ENCODE measurements at regions not wholly inside any gene's neighbourhood (a gene's known extent, or its start where the extent isn't known, plus 50 kb on each side); places are given as distances from the start of the nearest gene placed in this dataset.

GRCh38 chrX:20459410-20460350, 193.0 kb upstream of the RPS6KA3 start:
- no peak for DNase-seq (ENCODE audit: low spot score)
- intact Hi-C loops (cut with DNase I): no loop called here
- ATAC-seq: no peak

- intact Hi-C loops (cut with DNase I): no loop called here
- no peak for DNase-seq (ENCODE audit: low spot score)
- no peak for ATAC-seq
These were observed 190.3 kb upstream of the RPS6KA3 start for GRCh38 chrX:20456971-20457370.

GRCh38 chrX:20455001-20455400, 188.3 kb upstream of the RPS6KA3 start:
- DNase-seq (ENCODE audit: low spot score) (no peak), ATAC-seq (no peak)
- intact Hi-C loops (cut with DNase I): no loop called here

GRCh38 chrX:20454117-20454516, 187.4 kb upstream of the RPS6KA3 start:
- no peak for DNase-seq (ENCODE audit: low spot score)
- intact Hi-C loops (cut with DNase I): no loop called here
- no peak for ATAC-seq

- intact Hi-C loops (cut with DNase I): no loop called here
- ATAC-seq: no peak
These were observed 185.8 kb upstream of the RPS6KA3 start for GRCh38 chrX:20452487-20452886.

GRCh38 chrX:20451929-20452328, 185.2 kb upstream of the RPS6KA3 start:
- intact Hi-C loops (cut with DNase I): no loop called here
- no peak for DNase-seq (ENCODE audit: low spot score)

More at GRCh38 chrX:20452487-20452886, 185.8 kb upstream of the RPS6KA3 start:
- DNase-seq (ENCODE audit: low spot score): no peak

GRCh38 chrX:20445109-20445508, 178.4 kb upstream of the RPS6KA3 start:
- intact Hi-C loops (cut with DNase I): no loop called here
- no peak for DNase-seq (ENCODE audit: low spot score)
- no peak for ATAC-seq

More at GRCh38 chrX:20451929-20452328, 185.2 kb upstream of the RPS6KA3 start:
- no peak for ATAC-seq

GRCh38 chrX:20442597-20442996, 175.9 kb upstream of the RPS6KA3 start:
- intact Hi-C loops (cut with DNase I): no loop called here
- ATAC-seq (peak; percentile 68), DNase-seq (ENCODE audit: low spot score) (peak; percentile 86)

- DNase-seq (ENCODE audit: low spot score) (no peak), ATAC-seq (no peak)
- intact Hi-C loops (cut with DNase I): no loop called here
These were observed 174.4 kb upstream of the RPS6KA3 start for GRCh38 chrX:20441123-20441522.

- intact Hi-C loops (cut with DNase I): no loop called here
- ATAC-seq (no peak), DNase-seq (ENCODE audit: low spot score) (no peak)
These were observed 172.3 kb upstream of the RPS6KA3 start for GRCh38 chrX:20438871-20439526.

GRCh38 chrX:20437683-20438082, 171.0 kb upstream of the RPS6KA3 start:
- DNase-seq (ENCODE audit: low spot score): no peak
- ATAC-seq: no peak
- intact Hi-C loops (cut with DNase I): no loop called here

GRCh38 chrX:20435913-20436312, 169.2 kb upstream of the RPS6KA3 start:
- DNase-seq (ENCODE audit: low spot score) (no peak), ATAC-seq (no peak)
- intact Hi-C loops (cut with DNase I): no loop called here

GRCh38 chrX:20434986-20435385, 168.3 kb upstream of the RPS6KA3 start:
- no peak for DNase-seq (ENCODE audit: low spot score)
- intact Hi-C loops (cut with DNase I): no loop called here

GRCh38 chrX:20433388-20433775, 166.7 kb upstream of the RPS6KA3 start:
- intact Hi-C loops (cut with DNase I): no loop called here
- no peak for DNase-seq (ENCODE audit: low spot score)

More at GRCh38 chrX:20434986-20435385, 168.3 kb upstream of the RPS6KA3 start:
- no peak for ATAC-seq

GRCh38 chrX:20432746-20433387, 166.2 kb upstream of the RPS6KA3 start:
- DNase-seq (ENCODE audit: low spot score): no peak
- intact Hi-C loops (cut with DNase I): no loop called here
- ATAC-seq: no peak

More at GRCh38 chrX:20433388-20433775, 166.7 kb upstream of the RPS6KA3 start:
- ATAC-seq: no peak

GRCh38 chrX:20432048-20432447, 165.3 kb upstream of the RPS6KA3 start:
- DNase-seq (ENCODE audit: low spot score) (no peak), ATAC-seq (no peak)
- intact Hi-C loops (cut with DNase I): no loop called here

GRCh38 chrX:20431486-20431885, 164.8 kb upstream of the RPS6KA3 start:
- ATAC-seq: no peak
- no peak for DNase-seq (ENCODE audit: low spot score)
- intact Hi-C loops (cut with DNase I): no loop called here

- intact Hi-C loops (cut with DNase I): no loop called here
- no peak for DNase-seq (ENCODE audit: low spot score)
- ATAC-seq: no peak
These were observed 160.6 kb upstream of the RPS6KA3 start for GRCh38 chrX:20427173-20427770.

- intact Hi-C loops (cut with DNase I): no loop called here
- no peak for DNase-seq (ENCODE audit: low spot score)
- no peak for ATAC-seq
These were observed 155.0 kb upstream of the RPS6KA3 start for GRCh38 chrX:20421697-20422096.
